ENCODE measurements at regions not wholly inside any gene's neighbourhood (a gene's known extent, or its start where the extent isn't known, plus 50 kb on each side); places are given as distances from the start of the nearest gene placed in this dataset.

DNA sequence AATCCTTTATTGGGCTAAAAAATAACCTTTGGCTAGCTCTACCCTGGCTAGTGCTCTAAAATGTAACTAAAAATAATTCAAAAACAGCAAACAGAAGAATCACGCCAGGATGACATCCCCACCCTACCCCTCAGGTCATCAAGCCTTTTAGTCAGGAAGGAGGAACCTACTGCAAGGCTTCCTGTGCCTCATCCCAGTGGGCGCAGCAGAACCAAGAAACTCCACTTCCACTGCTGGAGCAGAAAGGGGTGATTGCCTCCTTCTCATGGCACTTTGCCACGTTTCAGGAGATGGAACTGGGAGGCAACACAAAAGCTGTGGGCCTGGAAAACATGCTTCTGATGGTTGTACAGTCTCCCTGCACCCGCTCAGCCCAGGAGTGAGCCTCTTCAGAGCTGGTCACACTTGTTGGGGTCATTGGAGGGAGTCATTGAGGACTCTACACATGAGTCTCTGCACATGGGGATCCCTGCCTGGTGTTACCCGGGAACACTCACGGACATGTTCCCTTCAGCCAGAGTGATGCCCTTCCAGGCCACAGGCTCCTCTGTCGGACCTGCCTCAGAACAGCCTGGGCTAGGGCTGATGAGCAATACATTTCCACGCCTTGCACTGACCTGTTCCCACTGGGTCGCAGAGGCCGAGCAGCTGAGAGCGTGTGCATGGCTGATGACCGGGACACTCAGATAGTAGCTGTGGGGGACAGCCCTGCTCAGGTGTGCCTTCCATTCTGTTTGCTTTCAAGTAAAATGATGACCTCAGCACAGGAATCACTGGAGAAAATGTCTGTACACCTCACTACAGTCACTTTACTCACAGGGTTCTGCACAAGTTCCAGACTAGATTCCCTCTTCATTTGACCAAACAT, 355.3 kb downstream of the FGFR2 start:
- H3K4me3 Mint-ChIP-seq = no peak overlapping the region
- H3K36me3 Mint-ChIP-seq (ENCODE audit: low read depth) = no peaks in the 10 kb centered on the region
- H3K27ac Mint-ChIP-seq = no peak overlapping the region
- peaks cover 8% of the 10 kb centered on the region for H3K9me3 Mint-ChIP-seq
- H3K27me3 Mint-ChIP-seq = no peaks in the 10 kb centered on the region
- H3K4me1 Mint-ChIP-seq (ENCODE audit: low read depth) = no peaks in the 10 kb centered on the region
- intact Hi-C loops (cut with micrococcal nuclease) = no loop called here

DNA sequence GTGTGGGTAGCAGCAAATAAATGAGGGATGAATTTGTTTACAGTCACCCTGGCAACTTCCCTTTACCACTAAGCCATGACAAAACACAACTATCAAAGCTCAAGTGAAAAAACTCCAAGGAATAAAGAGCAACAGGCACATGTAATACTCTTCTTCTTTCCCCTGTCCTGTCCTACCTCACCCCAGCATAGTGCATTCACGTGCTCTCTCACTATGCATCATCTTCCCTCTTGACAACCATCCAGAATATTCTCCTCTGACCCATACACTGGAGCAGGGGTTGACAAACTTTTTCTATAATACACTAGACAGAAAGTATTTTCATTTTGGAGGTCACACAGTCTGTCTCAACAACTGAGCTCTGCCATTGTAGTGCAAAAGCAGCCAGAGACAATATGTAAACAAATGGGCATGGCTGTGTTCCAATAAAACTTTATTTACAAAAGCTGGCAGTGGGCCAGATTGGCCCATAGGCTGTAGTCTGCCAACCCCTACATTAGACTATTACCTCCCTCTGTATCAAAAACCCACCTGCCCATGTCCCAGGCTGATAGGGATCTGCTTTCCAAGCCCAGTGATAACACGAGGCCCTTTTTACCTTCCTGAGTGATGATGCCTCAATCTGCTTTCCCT, 354.5 kb downstream of the FGFR2 start:
- no peaks in the 10 kb centered on the region for H3K27me3 Mint-ChIP-seq

DNA sequence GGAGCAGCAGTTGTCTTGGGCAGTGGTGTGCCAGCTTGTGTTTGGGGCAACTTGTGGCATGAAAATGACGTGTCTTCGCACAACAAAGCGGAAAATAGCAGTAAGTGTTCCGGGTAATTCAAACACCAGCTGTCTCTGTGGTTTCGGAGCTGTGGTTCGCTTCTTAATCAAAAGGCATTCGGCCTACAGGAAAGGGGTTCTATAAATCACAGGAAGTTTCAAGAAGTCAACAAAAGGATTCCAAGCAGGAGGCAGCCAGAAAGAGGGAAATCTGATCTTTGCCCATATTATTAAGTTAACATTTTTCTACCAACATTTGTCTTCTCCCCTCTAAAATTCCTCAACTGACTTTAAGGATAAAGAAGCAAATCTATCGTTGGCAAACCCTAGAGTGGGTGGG, 353.4 kb downstream of the FGFR2 start:
- Mint-ChIP-seq H3K36me3 (ENCODE audit: low read depth) (no peaks in the 10 kb centered on the region), H3K4me1 (ENCODE audit: low read depth) (no peaks in the 10 kb centered on the region), H3K9me3 (no peaks in the 10 kb centered on the region), H3K4me3 (no peak overlapping the region), H3K27ac (no peak overlapping the region), H3K27me3 (no peaks in the 10 kb centered on the region)
- intact Hi-C loops (cut with micrococcal nuclease) = no loop called here

More for the DNA sequence above, 354.5 kb downstream of the FGFR2 start:
- intact Hi-C loops (cut with micrococcal nuclease) = no loop called here
- Mint-ChIP-seq H3K36me3 (ENCODE audit: low read depth) (no peaks in the 10 kb centered on the region), H3K27ac (no peak overlapping the region), H3K4me1 (ENCODE audit: low read depth) (no peaks in the 10 kb centered on the region), H3K4me3 (no peak overlapping the region), H3K9me3 (peaks cover under 1% of the 10 kb centered on the region)

DNA sequence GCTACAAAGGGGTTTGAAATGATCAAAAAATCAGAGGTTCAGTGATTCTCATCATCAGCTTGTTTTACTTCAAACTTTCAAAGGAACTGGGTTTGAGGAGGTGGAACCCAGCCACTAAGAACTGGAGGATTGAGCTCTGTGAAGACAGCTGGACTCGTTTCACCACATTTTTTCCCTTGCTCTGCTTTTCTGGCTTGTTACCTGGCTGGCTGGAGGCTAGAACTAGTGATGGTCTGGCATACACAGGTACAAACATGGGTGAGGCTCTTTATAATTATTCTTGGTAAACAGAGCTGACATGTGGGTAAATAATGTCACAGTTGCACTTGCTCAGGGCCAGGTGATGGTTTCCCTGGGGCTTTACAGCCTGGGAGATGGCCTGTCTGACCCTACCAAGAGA, 352.5 kb downstream of the FGFR2 start:
- Mint-ChIP-seq H3K4me3 (no peak overlapping the region), H3K27ac (no peak overlapping the region), H3K9me3 (no peaks in the 10 kb centered on the region), H3K36me3 (ENCODE audit: low read depth) (no peaks in the 10 kb centered on the region), H3K4me1 (ENCODE audit: low read depth) (no peaks in the 10 kb centered on the region), H3K27me3 (no peaks in the 10 kb centered on the region)
- intact Hi-C loops (cut with micrococcal nuclease) = no loop called here

DNA sequence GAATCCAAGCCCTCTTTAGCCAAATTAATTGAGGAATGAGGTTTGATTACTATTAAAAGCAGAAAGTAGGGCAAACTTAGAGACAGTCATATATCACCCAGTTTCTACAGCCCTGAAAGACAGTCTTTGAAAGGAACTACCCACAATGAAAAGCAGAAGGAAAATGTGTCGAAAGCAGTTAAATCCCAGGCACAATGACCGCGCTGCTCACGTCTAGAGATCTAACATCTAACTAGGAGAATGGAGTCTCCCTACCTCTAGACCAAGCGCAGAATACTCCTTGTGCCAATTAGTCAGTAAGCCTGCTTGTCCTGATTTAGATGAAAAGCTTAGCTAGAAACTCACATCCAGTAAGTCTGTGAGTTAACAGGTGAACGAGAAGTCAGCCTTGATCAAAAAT, 350.0 kb downstream of the FGFR2 start:
- no peak overlapping the region for H3K4me3 Mint-ChIP-seq
- no peaks in the 10 kb centered on the region for H3K27me3 Mint-ChIP-seq
- no peak overlapping the region for H3K27ac Mint-ChIP-seq
- H3K9me3 Mint-ChIP-seq = no peaks in the 10 kb centered on the region
- intact Hi-C loops (cut with micrococcal nuclease) = no loop called here
- no peaks in the 10 kb centered on the region for H3K4me1 Mint-ChIP-seq (ENCODE audit: low read depth)
- H3K36me3 Mint-ChIP-seq (ENCODE audit: low read depth) = no peaks in the 10 kb centered on the region

DNA sequence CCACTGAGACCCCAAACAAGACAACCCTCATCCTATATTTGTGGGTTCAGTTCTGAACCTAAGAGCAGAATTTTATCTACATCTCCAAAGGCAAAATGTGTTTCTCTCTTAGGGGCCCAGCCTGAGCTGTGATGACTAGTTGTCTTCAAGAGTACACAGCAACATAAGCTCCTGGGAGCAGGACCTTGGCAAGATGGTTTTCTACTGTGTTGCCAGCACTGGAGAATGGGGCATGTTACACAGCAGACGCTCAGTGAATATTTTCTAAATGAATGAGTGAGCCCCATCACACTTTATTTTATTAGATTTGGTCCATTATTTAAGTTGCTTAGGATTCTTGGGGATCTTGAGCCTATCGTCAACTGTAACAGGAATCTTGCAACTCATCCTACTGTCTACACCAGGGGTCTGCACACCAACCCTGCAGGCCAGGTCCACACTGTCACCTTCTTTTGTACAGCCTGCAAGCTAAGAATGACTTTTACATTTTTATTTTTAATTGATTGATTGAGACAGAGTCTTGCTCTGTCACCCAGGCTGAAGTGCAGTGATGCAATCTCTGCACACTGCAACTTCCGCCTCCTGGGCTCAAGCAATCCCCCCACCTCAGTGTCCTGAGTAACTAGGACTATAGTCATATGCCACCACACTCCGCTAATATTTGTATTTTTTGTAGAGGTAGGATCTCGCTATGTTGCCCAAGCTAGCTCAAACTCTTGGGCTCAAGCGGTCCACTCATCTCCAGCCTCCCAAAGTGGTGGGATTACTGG, 347.1 kb downstream of the FGFR2 start:
- Mint-ChIP-seq H3K4me1 (ENCODE audit: low read depth) (no peaks in the 10 kb centered on the region), H3K27ac (no peak overlapping the region), H3K27me3 (no peaks in the 10 kb centered on the region), H3K36me3 (ENCODE audit: low read depth) (no peaks in the 10 kb centered on the region), H3K4me3 (no peak overlapping the region), H3K9me3 (no peaks in the 10 kb centered on the region)
- intact Hi-C loops (cut with micrococcal nuclease) = no loop called here

DNA sequence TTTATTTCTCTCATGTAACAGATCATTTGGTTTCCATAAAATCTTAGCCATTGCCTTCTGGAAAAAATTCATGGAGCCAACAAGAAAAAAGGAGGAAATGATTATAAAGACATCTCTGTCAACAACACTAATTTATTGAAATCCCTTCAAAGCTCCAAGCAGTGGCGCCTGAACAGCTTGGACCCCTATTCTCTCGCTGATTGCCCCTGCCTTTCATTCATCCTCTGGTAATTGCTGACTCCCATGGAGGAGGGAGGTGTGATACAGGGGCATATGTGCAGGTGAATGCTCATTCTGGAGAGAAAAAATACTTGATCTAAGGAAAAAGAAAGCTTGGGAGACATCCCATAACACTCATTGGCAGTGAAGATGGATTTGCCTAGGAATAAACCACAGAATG, 345.5 kb downstream of the FGFR2 start:
- Mint-ChIP-seq H3K36me3 (ENCODE audit: low read depth) (no peaks in the 10 kb centered on the region), H3K27me3 (no peaks in the 10 kb centered on the region), H3K4me1 (ENCODE audit: low read depth) (no peaks in the 10 kb centered on the region), H3K4me3 (no peak overlapping the region), H3K9me3 (no peaks in the 10 kb centered on the region), H3K27ac (no peak overlapping the region)
- intact Hi-C loops (cut with micrococcal nuclease) = no loop called here

DNA sequence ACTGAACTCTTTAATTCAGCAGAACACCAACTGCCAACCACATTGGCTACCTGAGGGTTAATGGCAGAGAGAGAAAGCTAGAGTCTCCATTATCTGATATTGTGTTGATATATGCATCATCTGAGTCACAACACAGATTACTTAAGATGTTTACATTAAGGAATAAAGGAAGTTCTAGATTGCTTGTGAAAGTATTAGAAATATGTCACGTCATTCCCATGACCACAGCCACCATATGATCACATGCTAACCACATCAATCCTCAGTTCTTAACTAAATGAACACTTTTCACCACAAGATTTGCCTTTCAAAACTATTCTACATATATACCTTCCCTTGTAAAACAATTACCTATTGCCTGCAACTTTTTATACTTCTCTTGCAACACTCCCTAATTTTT, 337.9 kb downstream of the FGFR2 start:
- H3K9me3 Mint-ChIP-seq = no peaks in the 10 kb centered on the region
- no peaks in the 10 kb centered on the region for H3K36me3 Mint-ChIP-seq (ENCODE audit: low read depth)
- H3K27ac Mint-ChIP-seq = no peak overlapping the region
- no peak overlapping the region for H3K4me3 Mint-ChIP-seq
- intact Hi-C loops (cut with micrococcal nuclease) = no loop called here
- H3K4me1 Mint-ChIP-seq (ENCODE audit: low read depth) = no peaks in the 10 kb centered on the region
- no peaks in the 10 kb centered on the region for H3K27me3 Mint-ChIP-seq

DNA sequence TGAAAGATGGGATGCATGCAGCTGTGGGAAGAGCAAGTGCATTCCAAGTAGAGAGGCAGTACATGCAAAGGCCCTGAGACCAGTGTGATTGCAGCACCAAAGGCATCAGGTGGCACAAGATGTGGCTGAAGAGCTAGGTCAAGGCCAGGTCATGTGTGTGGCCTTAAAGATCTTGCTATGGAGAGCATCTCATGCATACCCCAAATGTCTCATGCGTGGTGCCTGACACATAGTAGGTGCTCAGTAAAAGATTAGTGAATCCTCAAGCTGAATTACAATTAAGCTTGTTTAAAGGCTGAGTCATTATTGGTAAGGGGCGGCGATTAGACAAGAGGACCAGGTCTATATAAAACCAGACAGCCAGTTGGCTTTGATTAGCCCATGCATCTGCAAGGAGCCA, 336.6 kb downstream of the FGFR2 start:
- Mint-ChIP-seq H3K27me3 (no peaks in the 10 kb centered on the region), H3K9me3 (no peaks in the 10 kb centered on the region), H3K4me1 (ENCODE audit: low read depth) (no peaks in the 10 kb centered on the region), H3K36me3 (ENCODE audit: low read depth) (no peaks in the 10 kb centered on the region), H3K27ac (no peak overlapping the region), H3K4me3 (no peak overlapping the region)
- intact Hi-C loops (cut with micrococcal nuclease) = no loop called here

DNA sequence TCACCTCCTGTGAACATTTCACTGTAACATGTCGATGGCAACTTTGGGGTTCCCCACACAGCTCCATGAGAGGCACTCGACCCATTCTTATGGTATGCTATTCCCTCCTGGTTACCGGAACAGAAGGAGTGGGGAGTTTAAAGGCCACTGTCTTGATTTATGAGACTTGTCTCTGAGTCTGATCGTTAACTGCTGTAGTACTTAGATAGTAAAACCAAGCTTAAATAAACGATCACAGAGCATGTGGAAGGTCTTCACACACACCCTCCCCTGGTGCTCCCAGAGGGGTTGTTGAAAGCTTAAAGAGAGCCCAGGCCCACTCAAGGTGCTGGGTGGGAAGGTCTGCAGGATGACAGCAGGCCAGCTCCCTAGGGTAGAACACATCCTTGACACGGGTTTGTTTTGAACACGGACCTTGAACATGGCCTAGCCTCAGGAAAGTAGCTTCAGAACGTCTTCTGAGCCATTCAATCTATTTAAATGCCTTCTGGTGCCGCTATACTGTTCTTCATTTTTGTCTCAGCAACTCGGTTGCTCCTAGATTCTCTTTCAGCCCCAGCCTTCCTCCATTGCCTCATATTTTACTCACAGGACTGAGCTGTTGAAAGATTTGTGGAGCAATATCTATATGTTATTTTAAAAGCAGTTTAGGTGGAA, 335.3 kb downstream of the FGFR2 start:
- H3K9me3 Mint-ChIP-seq = peaks cover 10% of the 10 kb centered on the region
- no peaks in the 10 kb centered on the region for H3K4me1 Mint-ChIP-seq (ENCODE audit: low read depth)
- intact Hi-C loops (cut with micrococcal nuclease) = no loop called here
- H3K36me3 Mint-ChIP-seq (ENCODE audit: low read depth) = no peaks in the 10 kb centered on the region
- H3K4me3 Mint-ChIP-seq = no peak overlapping the region
- no peaks in the 10 kb centered on the region for H3K27me3 Mint-ChIP-seq
- no peak overlapping the region for H3K27ac Mint-ChIP-seq

DNA sequence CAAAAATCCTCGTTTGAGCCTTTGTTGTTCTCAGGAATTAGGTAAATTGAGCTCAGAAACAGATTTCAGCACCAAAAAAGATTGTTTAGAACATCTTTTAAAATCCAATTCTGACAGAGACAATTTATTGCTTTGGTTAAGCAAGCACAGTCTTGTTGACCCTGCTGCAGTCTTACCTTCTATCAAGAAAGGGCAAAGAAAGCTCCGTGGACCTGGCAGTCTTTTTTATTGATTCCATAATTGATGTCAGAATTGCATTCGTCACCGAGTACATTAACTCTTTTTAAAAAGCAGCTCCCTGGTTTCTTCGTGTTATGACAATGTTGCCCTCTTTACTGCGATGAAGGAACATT, 334.8 kb downstream of the FGFR2 start:
- no peaks in the 10 kb centered on the region for H3K4me1 Mint-ChIP-seq (ENCODE audit: low read depth)
- H3K9me3 Mint-ChIP-seq = peaks cover 15% of the 10 kb centered on the region
- intact Hi-C loops (cut with micrococcal nuclease) = no loop called here
- H3K4me3 Mint-ChIP-seq = no peak overlapping the region
- no peaks in the 10 kb centered on the region for H3K27me3 Mint-ChIP-seq
- no peaks in the 10 kb centered on the region for H3K36me3 Mint-ChIP-seq (ENCODE audit: low read depth)
- H3K27ac Mint-ChIP-seq = no peak overlapping the region

DNA sequence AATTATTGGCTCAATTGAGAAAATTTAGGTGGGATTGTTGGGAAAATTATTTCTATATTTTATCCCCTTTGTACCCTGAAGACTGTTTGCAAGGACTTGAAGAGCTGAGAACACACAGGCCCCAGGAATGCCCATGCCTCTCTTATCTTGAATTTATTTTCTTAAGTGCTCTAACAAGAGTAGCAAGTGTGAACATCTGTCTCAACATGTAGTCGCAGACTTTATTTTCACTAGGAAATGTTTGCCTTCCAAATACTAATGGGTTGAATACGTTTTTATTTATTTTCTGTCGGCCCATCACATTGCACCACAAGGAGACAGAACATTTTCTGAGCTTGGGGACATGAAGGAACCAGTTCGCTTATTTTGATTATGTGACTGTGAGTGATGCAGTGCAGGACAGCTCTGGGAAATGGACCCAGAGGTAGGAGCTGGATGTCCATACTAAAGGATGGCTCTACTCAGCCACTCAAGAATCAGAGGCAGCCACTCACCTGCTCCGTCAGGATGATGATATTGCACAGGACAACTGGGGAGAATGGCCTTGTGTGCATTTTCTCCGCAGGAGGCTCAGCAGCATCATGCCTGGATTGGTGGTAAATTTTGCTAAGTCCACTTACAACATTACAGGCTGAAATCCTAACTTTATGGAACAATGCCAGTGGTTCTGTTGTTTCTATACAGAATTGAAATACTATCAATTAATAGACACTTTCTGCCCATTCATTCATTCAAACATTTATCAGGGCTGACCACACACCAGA, 332.7 kb downstream of the FGFR2 start:
- Mint-ChIP-seq H3K27ac (no peak overlapping the region), H3K9me3 (peaks cover 17% of the 10 kb centered on the region), H3K27me3 (no peaks in the 10 kb centered on the region), H3K4me1 (ENCODE audit: low read depth) (no peaks in the 10 kb centered on the region), H3K36me3 (ENCODE audit: low read depth) (no peaks in the 10 kb centered on the region), H3K4me3 (no peak overlapping the region)
- intact Hi-C loops (cut with micrococcal nuclease) = no loop called here

DNA sequence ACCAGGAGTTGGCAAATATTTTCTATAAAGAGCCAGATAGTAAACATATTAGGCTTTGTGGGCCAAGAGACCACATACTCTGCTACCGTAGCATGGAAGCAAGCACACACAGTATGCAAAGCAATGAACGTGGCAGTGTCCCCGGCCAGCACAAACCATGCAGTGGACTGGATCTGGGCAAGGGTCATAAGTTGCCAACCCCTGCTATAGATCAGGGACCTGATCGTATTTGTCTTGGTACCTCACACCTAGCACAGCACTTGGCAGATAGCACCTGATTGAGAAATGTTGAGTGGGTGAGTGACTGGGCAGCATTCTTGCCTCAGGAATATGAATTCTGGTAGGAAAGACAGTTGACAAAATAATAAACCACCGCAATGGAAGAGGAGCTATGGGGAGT, 331.9 kb downstream of the FGFR2 start:
- H3K27me3 Mint-ChIP-seq = no peaks in the 10 kb centered on the region
- intact Hi-C loops (cut with micrococcal nuclease) = no loop called here
- no peak overlapping the region for H3K4me3 Mint-ChIP-seq
- no peaks in the 10 kb centered on the region for H3K36me3 Mint-ChIP-seq (ENCODE audit: low read depth)
- H3K9me3 Mint-ChIP-seq = peaks cover 17% of the 10 kb centered on the region
- no peak overlapping the region for H3K27ac Mint-ChIP-seq
- H3K4me1 Mint-ChIP-seq (ENCODE audit: low read depth) = no peaks in the 10 kb centered on the region

Data from dendritic cell treated with granulocyte-macrophage colony-stimulating factor and Interleukin-4, amounts not matched to agents 40 ng/mL and 50 ng/mL, for 4 days (primary cell).